DND-41 (cell line): ENCODE measurements at regions not wholly inside any gene's neighbourhood (a gene's known extent, or its start where the extent isn't known, plus 50 kb on each side); places are given as distances from the start of the nearest gene placed in this dataset.

ENCODE experiments used
- EZH2 ChIP-seq: IDR thresholded peaks from 3 replicates; pipeline ENCODE4 v1.6.1; 2012; ENCODE audit warnings: borderline replicate concordance, low read depth, mild to moderate bottlenecking, moderate library complexity, low read length, inconsistent platforms; ENCODE audit not compliant: severe bottlenecking
- TF ChIP-seq, protein P1 (sequence below): IDR thresholded peaks from 2 replicates; pipeline ENCODE4 v1.5.1; 2012; ENCODE audit warnings: borderline replicate concordance, low read length, moderate library complexity, mild to moderate bottlenecking; ENCODE audit not compliant: poor library complexity, severe bottlenecking; ENCODE audit errors: extremely low read depth

- TF ChIP-seq, protein P1, sequence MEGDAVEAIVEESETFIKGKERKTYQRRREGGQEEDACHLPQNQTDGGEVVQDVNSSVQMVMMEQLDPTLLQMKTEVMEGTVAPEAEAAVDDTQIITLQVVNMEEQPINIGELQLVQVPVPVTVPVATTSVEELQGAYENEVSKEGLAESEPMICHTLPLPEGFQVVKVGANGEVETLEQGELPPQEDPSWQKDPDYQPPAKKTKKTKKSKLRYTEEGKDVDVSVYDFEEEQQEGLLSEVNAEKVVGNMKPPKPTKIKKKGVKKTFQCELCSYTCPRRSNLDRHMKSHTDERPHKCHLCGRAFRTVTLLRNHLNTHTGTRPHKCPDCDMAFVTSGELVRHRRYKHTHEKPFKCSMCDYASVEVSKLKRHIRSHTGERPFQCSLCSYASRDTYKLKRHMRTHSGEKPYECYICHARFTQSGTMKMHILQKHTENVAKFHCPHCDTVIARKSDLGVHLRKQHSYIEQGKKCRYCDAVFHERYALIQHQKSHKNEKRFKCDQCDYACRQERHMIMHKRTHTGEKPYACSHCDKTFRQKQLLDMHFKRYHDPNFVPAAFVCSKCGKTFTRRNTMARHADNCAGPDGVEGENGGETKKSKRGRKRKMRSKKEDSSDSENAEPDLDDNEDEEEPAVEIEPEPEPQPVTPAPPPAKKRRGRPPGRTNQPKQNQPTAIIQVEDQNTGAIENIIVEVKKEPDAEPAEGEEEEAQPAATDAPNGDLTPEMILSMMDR, result no peak
- no peak for TF ChIP-seq EZH2
These were observed 524.0 kb upstream of the ID2 start for GRCh38 chr2:8157621-8158430.
